GM21390 (cell line): ENCODE measurements at regions not wholly inside any gene's neighbourhood (a gene's known extent, or its start where the extent isn't known, plus 50 kb on each side); places are given as distances from the start of the nearest gene placed in this dataset.
A peak's percentile ranks its signal among the peaks of the same experiment; 100 is the strongest.

Experiments
- ATAC-seq: cut with Tn5 transposase; IDR thresholded peaks from one replicate; pipeline ENCODE4 v1.9.1; 2021; ENCODE audit not compliant: unreplicated experiment

DNA sequence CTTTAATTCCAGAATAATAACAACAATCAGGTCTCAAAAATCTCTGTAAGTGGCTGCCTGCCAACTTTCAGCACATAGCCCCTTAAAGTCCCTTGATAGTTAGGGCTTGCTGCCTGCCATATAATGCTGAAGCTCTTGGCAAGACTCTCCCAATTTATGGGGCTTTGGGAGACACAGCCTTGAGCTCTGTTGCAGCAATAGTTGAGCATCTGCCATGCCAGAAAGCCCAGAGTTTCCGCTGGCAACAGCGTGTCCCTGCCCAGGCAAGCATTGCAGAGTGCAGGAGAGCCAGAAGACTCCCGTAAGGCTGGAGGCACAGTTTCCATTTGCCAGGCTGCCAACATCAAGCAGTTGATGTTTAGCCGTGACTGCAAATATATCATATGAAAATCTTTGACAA, 678.5 kb upstream of the NUDT12 start:
- no peak for ATAC-seq

DNA sequence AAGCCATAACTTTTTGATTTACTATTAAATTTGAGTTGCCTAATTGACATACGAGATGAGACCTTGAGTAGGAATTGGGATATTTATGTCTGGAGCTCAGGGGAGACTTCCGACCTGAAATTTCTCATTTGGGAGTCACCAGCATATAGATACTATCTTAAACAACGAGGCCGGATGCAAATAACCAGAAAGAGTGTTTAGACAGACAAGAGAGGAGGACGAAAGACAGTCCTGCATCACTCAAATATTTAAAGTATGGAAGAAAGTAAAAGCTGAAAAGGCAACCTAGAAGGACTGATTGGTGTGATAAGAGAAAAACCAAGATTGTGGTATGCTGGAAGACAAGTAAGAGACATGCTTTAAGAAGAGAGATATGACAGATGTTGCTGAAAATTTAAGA, 675.0 kb upstream of the NUDT12 start:
- ATAC-seq = no peak

- ATAC-seq = no peak
Observed at GRCh38 chr5:104223885-104224773, 661.5 kb upstream of the NUDT12 start.

- ATAC-seq = no peak
Observed at GRCh38 chr5:104218200-104218599, 655.6 kb upstream of the NUDT12 start.

DNA sequence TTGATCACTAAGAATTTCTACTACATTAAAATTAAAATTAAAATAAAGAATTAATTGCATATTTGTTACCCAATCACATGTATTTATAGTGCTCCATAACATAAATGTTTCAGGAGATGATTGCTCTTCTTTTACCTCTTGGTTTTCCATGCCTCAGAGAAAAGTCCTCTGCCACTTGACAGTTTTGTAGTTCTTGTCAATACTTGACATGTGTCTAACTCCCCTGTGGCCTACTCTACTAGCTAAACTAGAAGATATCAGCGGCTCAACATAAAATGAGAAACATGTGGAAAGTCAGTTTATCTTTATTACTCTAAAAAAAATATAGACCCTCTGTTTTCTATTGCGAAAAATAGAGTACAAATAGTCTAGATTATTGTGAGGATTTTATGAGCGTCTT, 650.6 kb upstream of the NUDT12 start:
- ATAC-seq = no peak

DNA sequence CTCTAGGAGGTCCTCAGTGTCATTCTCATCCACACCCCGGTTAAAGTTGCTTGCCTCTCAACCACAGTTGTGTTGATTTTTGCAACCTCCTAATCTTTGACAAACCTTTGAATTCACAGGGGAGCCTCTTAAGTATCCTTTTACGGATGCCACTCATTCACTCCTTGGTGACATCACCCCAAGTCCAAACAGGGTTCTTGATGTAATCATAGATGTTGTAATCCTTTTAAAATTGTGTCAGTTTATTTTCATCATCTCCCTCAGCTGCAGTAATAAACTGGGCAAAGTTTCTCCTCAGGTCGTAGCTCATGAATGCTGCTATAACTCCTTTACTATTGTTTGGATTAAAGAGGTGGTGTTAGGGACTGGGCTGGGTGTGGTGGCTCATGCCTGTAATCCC, 637.2 kb upstream of the NUDT12 start:
- ATAC-seq = no peak

DNA sequence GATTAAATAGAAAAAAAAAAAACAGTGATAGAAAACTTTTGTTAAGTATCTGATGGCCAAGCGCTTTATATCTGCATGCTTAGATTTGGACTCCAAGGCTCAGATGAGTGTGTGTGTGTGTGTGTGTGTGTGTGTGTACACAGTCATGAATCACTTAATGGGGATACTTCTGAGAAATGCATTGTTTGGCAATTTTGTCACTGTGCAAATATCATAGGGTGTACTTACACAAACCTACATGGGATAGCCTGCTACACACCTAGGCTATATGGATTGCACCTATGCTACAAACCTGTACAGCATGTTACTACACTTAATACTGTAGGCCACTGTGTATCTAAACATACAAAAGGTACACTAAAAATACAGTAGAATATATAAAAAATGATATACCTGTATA, 635.6 kb upstream of the NUDT12 start:
- ATAC-seq = no peak

- ATAC-seq = no peak
Observed at GRCh38 chr5:104189909-104190308, 627.3 kb upstream of the NUDT12 start.

GRCh38 chr5:104189031-104189430, 626.4 kb upstream of the NUDT12 start:
- no peak for ATAC-seq

- ATAC-seq = no peak
Observed at GRCh38 chr5:104187656-104188055, 625.1 kb upstream of the NUDT12 start.

GRCh38 chr5:104186510-104186909, 623.9 kb upstream of the NUDT12 start:
- no peak for ATAC-seq

DNA sequence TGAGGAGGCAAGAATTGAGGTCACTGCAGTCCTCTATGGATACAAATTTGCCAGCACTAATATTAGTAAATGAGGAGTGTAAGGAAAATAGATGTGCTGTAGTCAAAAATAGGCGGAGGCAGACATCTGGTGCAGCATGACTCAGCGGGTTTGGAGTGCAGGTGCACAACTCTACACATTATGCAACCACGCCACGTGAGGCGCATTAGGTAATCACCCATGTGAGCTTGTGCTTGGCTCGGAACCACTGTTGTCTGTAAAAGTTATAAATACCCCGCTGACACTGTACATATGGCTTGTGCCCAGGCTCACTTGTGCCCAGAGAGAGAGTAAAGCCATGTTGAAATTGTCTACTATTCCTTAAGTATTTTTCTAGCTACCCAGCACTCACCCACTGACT, 623.5 kb upstream of the NUDT12 start:
- ATAC-seq = no peak

DNA sequence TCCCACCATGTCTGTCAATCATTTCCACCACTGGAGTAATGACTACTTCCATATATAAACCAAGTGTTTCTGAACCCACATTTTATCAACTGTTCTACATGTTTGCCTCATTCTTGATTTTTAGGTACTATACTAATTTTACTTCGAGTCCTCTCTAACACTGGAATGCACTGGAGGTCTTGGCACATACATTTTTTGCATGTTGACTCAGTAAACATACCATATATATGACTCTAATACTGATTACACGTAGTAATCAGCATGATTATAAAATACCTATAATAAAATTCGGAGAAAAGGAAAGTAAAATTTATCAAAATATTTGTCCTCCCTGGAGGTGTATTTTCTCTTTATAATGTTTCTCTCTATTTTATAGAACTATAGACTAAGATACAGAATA, 621.7 kb upstream of the NUDT12 start:
- ATAC-seq = no peak

GRCh38 chr5:104178829-104179456, 616.4 kb upstream of the NUDT12 start:
- peak; percentile 74 for ATAC-seq

DNA sequence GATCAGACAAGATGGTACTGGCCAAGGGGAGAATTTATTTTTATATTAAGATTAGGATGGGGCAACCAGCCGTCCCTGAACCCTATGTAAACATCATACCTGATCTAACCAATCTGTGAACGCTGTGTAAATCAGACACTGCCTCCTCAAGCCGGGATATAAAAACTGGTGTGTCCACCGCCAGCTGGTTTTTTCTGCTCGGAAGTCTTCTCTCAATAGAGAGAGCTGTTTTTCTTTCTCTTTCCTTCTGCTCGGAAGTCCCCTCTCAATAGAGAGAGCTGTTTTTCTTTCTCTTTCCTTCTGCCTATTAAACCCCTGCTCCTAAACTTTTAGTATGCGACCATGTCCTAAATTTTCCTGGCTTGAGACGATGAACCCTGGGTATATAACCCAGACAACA, 615.5 kb upstream of the NUDT12 start:
- ATAC-seq = no peak

DNA sequence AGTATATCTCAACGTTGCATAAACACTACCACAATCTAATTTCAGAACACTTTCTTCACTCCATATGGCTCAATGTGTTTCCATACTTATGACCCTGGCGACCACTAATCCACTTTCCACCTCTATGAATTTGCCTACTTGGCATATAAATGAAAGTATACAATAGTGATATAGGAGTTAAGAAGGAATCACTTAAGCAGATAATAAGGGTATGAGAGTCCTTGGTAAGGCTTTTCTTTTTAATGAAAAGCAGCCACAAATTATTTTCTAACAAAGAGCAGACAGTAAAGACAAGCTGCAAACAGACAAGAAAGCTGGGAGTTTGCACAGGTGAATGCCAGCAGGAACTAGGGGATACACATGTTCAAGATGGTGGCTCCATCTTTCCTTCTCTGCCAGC, 615.1 kb upstream of the NUDT12 start:
- ATAC-seq = no peak

GRCh38 chr5:104172976-104173375, 610.4 kb upstream of the NUDT12 start:
- no peak for ATAC-seq

- ATAC-seq = no peak
Observed at GRCh38 chr5:104171958-104172690, 609.5 kb upstream of the NUDT12 start.

GRCh38 chr5:104170926-104171325, 608.3 kb upstream of the NUDT12 start:
- ATAC-seq = no peak

- ATAC-seq = no peak
Observed at GRCh38 chr5:104146652-104147051, 584.1 kb upstream of the NUDT12 start.

DNA sequence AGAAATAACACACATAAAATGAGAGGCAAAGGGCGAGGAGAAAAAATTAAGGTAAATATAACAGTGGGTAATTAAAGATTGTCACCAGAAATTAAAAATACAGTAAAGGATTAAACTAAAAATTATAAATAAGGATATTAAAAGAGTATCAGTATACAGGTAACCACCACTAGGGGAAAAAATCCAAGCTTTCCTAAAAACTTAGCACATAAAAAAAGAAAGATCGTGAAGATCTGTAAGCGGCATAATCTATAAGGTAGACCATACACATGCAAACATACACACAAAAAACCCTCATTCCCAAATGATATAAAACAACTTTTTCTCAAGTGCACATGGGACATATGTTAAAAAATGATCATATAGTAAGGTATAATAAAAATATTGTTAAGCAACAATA, 577.3 kb upstream of the NUDT12 start:
- ATAC-seq = no peak

DNA sequence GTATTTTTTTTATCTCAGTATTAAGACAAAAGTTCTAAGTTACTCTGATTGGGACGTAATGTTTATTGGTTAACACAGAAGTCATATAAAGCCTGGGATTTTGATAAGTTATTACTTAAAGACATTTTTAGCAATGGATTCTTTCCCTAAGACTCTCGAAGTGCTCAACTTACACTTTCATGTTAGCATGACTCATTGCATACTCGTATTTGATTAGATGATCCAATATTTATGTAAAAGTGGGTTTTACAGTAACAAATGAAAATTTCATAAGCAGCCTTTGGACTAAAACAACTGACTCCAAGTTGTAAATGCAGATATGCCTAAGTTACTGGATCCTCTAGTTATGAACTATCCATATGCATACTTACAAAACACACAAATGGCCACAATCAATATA, 567.7 kb upstream of the NUDT12 start:
- no peak for ATAC-seq
